Fibroblast of skin of right quadriceps (primary cell): ENCODE measurements at regions not wholly inside any gene's neighbourhood (a gene's known extent, or its start where the extent isn't known, plus 50 kb on each side); places are given as distances from the start of the nearest gene placed in this dataset.

Experiments used
- DNase-seq: peaks from one replicate; pipeline ENCODE4 v3.0.0-alpha.2; 2013

DNA sequence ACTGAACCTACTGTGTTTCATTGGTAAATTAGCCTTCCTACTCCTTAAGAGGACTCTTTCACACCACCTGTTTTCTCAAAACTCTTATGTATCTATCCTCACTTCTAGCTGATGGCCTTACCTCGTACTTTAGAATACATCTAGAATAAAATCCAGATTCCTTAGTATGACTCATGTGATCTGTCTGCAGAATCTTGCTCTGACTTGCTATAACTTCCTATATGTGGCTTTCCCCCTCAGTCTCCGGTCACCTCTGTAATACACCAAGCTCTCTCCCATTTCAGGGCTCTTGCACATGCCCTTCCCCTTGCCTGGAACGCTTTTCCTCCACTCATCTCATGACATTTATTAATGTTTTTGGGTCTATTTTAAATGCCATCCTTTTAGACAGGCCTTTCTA, 95.6 kb upstream of the LHCGR start:
- peak; percentile 50 for DNase-seq

DNA sequence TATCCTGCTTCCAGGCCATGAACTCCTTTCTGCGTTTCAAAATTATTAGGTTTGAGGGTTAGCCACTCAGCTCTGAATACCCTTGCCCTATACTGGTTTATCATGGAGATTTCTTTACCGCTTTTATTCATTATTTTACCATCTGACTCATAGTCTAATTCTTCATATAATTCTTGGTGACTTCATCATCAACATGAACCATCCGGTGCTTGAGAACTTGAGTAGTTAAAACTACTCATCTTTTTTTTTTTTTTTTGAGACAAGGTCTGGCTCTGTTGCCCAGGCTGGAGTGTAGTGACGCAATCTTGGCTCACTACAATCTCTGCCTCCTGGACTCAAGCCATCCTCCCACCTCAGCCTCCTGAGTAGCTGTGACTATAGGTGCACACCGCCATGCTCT, 94.2 kb upstream of the LHCGR start:
- peak; percentile 86 for DNase-seq

DNA sequence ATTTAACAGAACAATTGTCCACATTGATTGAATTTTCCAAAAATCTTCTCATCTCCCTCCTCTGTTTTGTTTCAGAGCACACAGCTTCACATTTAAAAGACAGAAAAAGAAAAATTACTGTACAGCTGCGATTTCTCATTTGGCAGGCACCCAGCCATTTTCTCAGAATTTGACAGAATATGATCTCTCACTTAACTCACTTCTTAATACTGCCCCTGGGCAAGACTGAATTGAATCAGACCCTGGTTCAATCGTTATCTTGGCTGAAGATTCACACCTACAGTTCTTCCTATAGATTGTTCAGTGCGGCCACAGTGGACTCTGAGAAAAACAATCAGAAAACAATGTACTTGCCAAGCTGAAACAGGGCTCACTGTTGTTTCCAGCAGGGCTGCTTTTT, 90.2 kb upstream of the LHCGR start:
- no peak for DNase-seq

DNA sequence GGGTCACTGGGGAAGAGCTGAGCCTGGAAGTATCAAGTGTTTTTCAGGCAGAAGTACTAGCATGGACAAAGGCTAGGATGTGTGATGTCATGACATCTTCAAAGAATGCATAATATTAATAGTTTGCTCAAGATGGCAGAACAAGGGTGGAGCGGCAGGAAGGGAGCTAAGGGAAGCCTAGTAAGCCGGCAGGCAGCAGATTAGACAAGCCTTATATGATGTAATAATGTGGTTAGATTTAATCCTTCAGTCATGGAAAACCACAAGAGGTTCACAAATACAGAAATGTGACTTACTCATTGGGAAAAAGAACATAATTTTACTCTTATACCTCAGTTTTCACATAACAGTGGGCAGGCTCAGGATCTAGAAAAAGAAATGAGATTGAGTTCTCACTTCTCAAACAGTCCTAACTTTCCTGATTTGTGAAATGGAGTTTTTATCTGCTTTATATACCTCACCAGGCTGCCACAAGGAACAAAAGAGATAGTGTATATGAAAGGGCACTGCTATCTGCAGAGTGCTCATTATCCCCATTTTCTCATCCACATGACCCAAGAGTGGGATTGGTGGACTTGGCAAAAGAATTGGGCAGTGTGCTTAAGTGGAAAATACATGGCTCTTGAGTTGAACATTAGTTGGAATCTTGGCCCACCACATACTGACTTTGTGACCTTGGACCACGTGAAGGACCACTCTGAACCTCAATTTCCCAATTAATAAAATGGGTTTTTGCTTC, 89.1 kb upstream of the LHCGR start:
- peak; percentile 77 for DNase-seq

DNA sequence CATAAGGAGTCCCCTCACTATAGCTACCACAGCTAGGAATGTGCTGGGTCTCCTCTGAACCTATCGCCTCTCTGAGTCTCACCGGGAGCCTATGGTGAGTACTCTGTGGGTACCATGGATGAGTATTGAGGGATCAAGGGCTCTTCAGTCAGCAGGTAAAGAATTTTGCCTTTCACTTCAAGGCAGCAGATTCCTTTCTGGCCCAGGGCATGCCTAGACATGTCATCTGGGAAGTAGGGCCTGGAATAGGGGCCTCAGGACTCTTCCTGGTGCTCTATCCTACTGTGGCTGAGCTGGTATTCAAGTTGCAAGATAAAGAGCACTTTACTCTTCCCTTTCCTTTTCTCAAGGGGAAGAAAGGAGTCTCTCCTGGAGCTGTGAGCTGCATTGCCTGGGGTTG, 85.6 kb upstream of the LHCGR start:
- DNase-seq, result no peak

DNA sequence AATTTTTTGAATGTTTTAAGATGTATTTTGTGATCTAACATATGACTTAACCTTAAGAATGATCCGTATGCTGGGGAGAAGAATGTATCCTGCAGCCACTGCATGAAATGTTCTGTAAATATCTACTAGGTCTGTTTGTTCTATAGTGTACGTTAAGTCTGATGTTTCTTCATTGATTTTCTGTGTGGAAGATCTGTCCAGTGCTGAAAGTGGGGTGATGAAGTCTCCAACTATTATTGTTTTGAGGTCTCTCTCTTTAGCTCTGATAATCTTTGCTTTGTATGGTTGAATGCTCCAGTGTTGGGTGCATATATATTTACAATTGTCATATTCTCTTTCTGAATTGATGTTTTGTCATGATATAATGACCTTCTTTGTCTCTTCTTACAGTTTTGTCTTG, 82.5 kb upstream of the LHCGR start:
- DNase-seq, result no peak

DNA sequence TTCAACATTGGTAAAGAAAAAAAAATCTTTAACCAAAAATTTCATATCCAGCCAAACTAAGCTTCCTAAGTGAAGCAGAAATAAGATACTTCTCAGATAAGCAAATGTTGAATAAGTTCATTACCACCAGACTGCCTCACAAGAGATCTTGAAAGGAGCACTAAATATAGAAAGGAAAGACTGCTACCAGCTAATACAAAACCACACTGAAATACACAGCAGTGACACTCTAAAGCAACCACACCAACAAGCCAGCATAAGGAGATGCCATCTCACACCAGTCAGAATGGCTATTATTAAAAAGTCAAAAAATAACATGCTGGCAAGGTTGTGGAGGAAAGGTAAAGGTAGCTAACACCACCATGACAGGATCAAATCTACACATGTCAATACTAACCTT, 74.0 kb upstream of the LHCGR start:
- DNase-seq, result no peak

DNA sequence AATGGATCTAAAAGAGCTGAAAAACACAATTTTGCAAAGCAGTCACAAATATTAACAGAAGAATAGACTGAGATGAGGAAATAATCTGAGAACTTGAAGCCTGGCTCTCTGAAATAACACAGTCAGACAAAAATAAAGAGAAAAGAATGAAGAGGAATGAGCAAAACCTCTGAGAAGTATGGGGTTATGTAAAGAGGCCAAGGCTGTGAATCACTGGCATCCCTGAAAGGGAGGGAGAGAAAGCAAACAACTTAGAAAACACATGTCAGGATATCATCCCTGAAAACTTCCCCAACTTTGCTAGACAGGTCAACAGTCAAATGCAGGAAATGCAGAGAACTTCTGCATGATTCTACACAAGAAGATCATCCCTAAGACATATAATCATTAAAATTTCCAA, 73.5 kb upstream of the LHCGR start:
- peak; percentile 57 for DNase-seq

DNA sequence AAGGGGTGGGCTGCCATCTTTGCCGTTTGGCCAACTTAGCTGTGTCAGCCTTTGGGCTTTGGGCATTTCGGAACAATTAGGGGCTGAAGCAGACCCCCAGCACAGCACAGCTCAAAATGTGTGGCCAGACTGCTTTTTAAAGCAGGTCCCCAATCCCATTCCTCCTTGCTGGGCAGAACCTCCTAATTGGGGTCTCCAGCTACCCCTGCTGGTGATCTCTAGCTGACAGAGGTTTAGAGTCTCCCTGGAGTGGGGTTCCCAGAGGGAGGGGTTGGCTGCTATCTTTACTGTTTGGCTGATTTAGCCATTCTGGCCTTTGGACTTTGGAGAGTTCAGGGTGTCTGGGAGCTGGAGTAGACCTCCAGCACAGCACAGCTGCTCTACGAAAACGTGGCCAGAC, 71.5 kb upstream of the LHCGR start:
- no peak for DNase-seq

DNA sequence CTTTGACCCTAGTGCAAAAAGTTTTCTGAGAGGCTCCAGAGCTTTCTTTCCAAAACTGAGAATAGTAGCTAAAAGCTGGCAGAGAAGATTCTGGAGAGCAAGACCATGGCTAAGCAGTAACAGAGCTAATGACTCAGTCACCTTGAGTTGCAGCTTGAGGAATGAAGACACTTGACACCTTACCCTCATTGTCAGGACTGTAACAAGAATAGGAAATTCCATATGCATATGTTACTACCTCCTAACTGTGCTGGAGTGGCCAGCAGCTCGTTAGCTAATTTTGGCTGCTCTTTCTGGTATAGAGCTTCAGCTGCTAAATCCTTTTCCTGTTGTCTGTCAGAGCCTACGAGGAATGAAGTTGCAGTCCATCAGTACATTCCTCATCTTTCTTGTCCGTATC, 68.6 kb upstream of the LHCGR start:
- peak; percentile 22 for DNase-seq

DNA sequence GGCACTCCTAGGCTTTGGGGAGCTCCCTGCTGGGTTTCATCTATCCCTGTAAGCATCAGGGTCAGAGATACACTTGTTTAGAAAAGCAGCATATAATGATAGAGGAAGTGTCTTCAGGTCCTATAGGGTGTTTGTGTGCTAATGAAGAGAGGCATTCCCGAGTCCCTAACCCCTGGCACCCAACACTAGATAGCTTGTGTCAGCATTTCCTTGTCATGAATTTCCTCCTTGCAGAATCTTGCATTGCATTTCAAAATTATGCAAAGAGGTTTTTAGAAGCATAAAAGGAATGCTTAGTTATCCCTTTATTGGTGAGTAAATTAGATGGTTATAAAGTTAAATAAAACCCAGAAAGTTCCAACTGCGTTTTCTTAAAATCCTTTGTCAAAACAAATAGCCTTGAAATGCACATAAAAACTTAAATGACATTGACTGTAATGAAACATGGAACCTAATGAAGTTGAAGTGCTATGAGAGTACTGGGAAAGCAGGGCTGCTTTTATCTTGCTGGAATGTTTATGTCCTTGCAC, 63.7 kb upstream of the LHCGR start:
- no peak for DNase-seq

DNA sequence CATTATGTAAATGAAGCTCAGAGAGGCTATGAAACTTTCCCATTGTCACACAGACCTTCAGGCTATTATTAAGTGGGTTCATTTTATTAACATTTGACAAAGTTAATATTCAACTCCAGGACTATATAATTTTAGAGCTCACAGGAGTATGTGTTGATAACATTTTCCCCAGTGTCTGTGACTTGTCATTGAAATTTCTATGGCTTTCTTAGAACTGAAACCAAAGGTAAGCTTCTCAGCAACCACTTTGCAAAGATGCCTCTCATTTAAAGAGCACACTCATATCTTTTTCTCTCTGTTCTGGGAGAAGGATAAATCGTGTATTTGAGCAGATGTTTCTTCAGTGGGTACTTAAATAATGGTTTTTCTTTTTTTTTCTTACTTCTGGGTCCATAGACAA, 61.8 kb upstream of the LHCGR start:
- DNase-seq, result no peak

DNA sequence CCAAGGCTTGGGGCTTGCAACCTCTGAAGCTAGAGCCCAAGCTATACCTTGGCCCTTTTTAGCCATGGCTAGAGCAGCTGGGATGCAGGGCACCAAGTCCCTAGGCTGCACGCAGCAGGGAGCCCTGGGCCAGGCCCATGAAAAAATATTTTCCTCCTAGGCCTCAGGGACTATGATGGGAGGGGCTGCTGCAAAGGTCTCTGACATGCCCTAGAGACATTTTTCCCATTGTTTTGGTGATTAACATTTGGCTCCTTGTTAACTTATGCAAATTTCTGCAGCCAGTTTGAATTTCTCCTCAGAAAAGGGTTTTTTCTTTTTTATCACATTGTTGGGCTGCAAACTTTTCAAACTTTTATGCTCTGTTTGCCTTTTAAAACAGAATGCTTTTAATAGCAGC, 56.9 kb upstream of the LHCGR start:
- DNase-seq, result no peak

DNA sequence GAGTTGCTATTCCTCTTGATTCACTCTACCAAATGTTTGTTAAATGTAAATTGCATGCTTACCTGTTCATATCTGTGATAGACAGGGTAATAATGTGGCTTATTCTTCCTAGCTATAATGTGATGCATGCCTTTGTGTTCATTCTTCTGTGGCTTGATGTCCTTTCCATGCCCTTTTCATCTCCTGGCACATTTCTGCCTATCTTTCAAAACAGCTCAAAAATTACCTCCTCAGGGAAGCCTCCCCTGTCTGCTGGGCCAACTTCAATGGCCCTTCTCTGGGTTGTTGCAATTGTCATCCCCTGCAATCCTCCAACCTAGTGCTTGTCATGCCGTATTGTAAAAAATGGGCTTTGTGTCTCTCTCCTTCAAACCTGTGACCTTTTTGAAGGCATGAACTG, 52.8 kb upstream of the LHCGR start:
- no peak for DNase-seq
